CD4-positive, CD25-positive, alpha-beta regulatory T cell (primary cell): ENCODE measurements at regions not wholly inside any gene's neighbourhood (a gene's known extent, or its start where the extent isn't known, plus 50 kb on each side); places are given as distances from the start of the nearest gene placed in this dataset.

Experiments
- ATAC-seq, 2 donors: fragments of 150-1000 bp; cut with Tn5 transposase; one replicate each; pipeline ENCODE4 v1.10.0; 2021; ENCODE audit warnings: low read depth in 2 of 2, moderate number of reproducible peaks in 2 of 2, moderate library complexity in 1 of 2
- DNase-seq, 3 donors: peaks; one replicate each; pipeline versions ENCODE4 v3.0.0 to v3.0.0-alpha.2; 2012 to 2022; ENCODE audit warnings: mixed read lengths in 1 of 3
- H3K27ac ChIP-seq: one replicate; pipeline ENCODE4 v1.7.0; 2013; ENCODE audit warnings: mild to moderate bottlenecking, low read length; ENCODE audit not compliant: insufficient read depth, poor library complexity, severe bottlenecking
- H3K27me3 ChIP-seq: one replicate; pipeline ENCODE4 v1.7.0; 2013; ENCODE audit warnings: low read length; ENCODE audit not compliant: control insufficient read depth, insufficient read depth
- H3K36me3 ChIP-seq: one replicate; pipeline ENCODE4 v1.7.0; 2013; ENCODE audit warnings: mild to moderate bottlenecking, low read length, moderate library complexity; ENCODE audit not compliant: control insufficient read depth, insufficient read depth
- H3K4me1 ChIP-seq: 2 replicates; pipeline ENCODE4 v1.7.0; 2013; ENCODE audit warnings: mild to moderate bottlenecking, low read length; ENCODE audit not compliant: insufficient read depth, control insufficient read depth, poor library complexity, severe bottlenecking
- H3K4me3 ChIP-seq: one replicate; pipeline ENCODE4 v1.7.0; 2013; ENCODE audit warnings: low read depth, mild to moderate bottlenecking, low read length, moderate library complexity
- H3K9me3 ChIP-seq, 2 experiments: 1 replicate in 1 of 2; 2 replicates in 1 of 2; pipeline ENCODE4 v1.7.0; 2013; ENCODE audit warnings: low read length in 2 of 2, mild to moderate bottlenecking in 1 of 2, moderate library complexity in 1 of 2; ENCODE audit not compliant: control insufficient read depth in 2 of 2
- H3K27ac Mint-ChIP-seq, 3 donors: one replicate each; pipeline ENCODE4 v1.8.0; 2020 to 2022; ENCODE audit warnings: mild to moderate bottlenecking in 3 of 3, mixed read lengths in 3 of 3, moderate library complexity in 2 of 3
- H3K27me3 Mint-ChIP-seq: one replicate; pipeline ENCODE4 v1.8.0; 2022; ENCODE audit warnings: mild to moderate bottlenecking, mixed read lengths
- H3K36me3 Mint-ChIP-seq: one replicate; pipeline ENCODE4 v1.8.0; 2020; ENCODE audit warnings: mixed read lengths
- H3K4me1 Mint-ChIP-seq, 4 donors: one replicate each; pipeline ENCODE4 v1.8.0; 2020 to 2022; ENCODE audit warnings: mixed read lengths in 4 of 4, mild to moderate bottlenecking in 1 of 4
- H3K4me3 Mint-ChIP-seq, 4 donors: one replicate each; pipeline ENCODE4 v1.8.0; 2020 to 2022; ENCODE audit warnings: mild to moderate bottlenecking in 4 of 4, mixed read lengths in 4 of 4, moderate library complexity in 3 of 4
- H3K9me3 Mint-ChIP-seq, 7 donors: one replicate each; pipeline ENCODE4 v1.8.0; 2020 to 2022; ENCODE audit warnings: mixed read lengths in 7 of 7, mild to moderate bottlenecking in 3 of 7, moderate library complexity in 2 of 7

- Mint-ChIP-seq H3K27ac (no peak overlapping the region), H3K9me3 (no peaks in the 10 kb centered on the region), H3K4me1 (no peaks in the 10 kb centered on the region), H3K4me3 (no peak overlapping the region), H3K27me3 (peaks cover 11% of the 10 kb centered on the region), H3K36me3 (peaks cover 3% of the 10 kb centered on the region)
- Histone ChIP-seq H3K27me3 (peaks cover under 1% of the 10 kb centered on the region), H3K9me3 (no peaks in the 10 kb centered on the region), H3K27ac (no peak overlapping the region), H3K4me1 (no peaks in the 10 kb centered on the region), H3K36me3 (no peaks in the 10 kb centered on the region), H3K4me3 (no peak overlapping the region)
- ATAC-seq = no peak
- DNase-seq = no peak
These were observed 219.9 kb downstream of the COG6 start for GRCh38 chr13:39875111-39875987.

GRCh38 chr13:39876258-39876657, 220.8 kb downstream of the COG6 start:
- Mint-ChIP-seq H3K9me3 (peaks cover 0 to 2% (median 0%) of the 10 kb centered on the region in 7 donors), H3K4me3 (no peak overlapping the region), H3K27ac (no peak overlapping the region), H3K4me1 (no peaks in the 10 kb centered on the region), H3K27me3 (peaks cover 4% of the 10 kb centered on the region), H3K36me3 (peaks cover 3% of the 10 kb centered on the region)
- Histone ChIP-seq H3K27ac (no peak overlapping the region), H3K9me3 (no peaks in the 10 kb centered on the region), H3K4me1 (no peaks in the 10 kb centered on the region), H3K36me3 (no peaks in the 10 kb centered on the region), H3K27me3 (peaks cover 7% of the 10 kb centered on the region), H3K4me3 (no peak overlapping the region)
- DNase-seq (no peak), ATAC-seq (no peak)

- ATAC-seq (no peak), DNase-seq (no peak)
- Histone ChIP-seq H3K4me3 (no peak overlapping the region), H3K27ac (no peak overlapping the region), H3K9me3 (peaks cover 0 to under 1% of the 10 kb centered on the region in 2 experiments), H3K36me3 (no peaks in the 10 kb centered on the region), H3K27me3 (peaks cover 7% of the 10 kb centered on the region), H3K4me1 (no peaks in the 10 kb centered on the region)
- Mint-ChIP-seq H3K4me1 (no peaks in the 10 kb centered on the region), H3K27me3 (peaks cover 4% of the 10 kb centered on the region), H3K4me3 (no peak overlapping the region), H3K27ac (peak overlapping the region in 2 of 3 donors; percentile 30 to 45), H3K9me3 (peaks cover 0 to 9% (median 3%) of the 10 kb centered on the region in 7 donors), H3K36me3 (peaks cover 3% of the 10 kb centered on the region)
These were observed 221.7 kb downstream of the COG6 start for GRCh38 chr13:39877134-39877533.

- no peak overlapping the region for H3K27ac ChIP-seq
- Mint-ChIP-seq H3K9me3 (peaks cover 3 to 33% (median 12%) of the 10 kb centered on the region in 7 donors), H3K27ac (peak overlapping the region in 1 of 3 donors; percentile 67), H3K36me3 (peaks cover 9% of the 10 kb centered on the region), H3K4me1 (no peaks in the 10 kb centered on the region), H3K27me3 (peaks cover 8% of the 10 kb centered on the region), H3K4me3 (no peak overlapping the region)
- ATAC-seq = no peak
- H3K4me1 ChIP-seq = no peaks in the 10 kb centered on the region
- no peaks in the 10 kb centered on the region for H3K36me3 ChIP-seq
- DNase-seq = no peak
- no peak overlapping the region for H3K4me3 ChIP-seq
- H3K27me3 ChIP-seq = peaks cover 7% of the 10 kb centered on the region
- peaks cover 19 to 20% of the 10 kb centered on the region in 2 experiments for H3K9me3 ChIP-seq
These were observed 224.0 kb downstream of the COG6 start for GRCh38 chr13:39879286-39880035.

- no peak overlapping the region for H3K27ac ChIP-seq
- H3K9me3 Mint-ChIP-seq = peaks cover 3 to 37% (median 18%) of the 10 kb centered on the region in 7 donors
- ATAC-seq = no peak
These were observed 225.9 kb downstream of the COG6 start for GRCh38 chr13:39881383-39881782.

GRCh38 chr13:39881887-39882286, 226.4 kb downstream of the COG6 start:
- H3K9me3 Mint-ChIP-seq = peaks cover 3 to 37% (median 18%) of the 10 kb centered on the region in 7 donors
- ATAC-seq (no peak), DNase-seq (no peak)
- H3K4me1 ChIP-seq = no peaks in the 10 kb centered on the region
- H3K27me3 ChIP-seq = peaks cover 7% of the 10 kb centered on the region
- no peak overlapping the region for H3K27ac Mint-ChIP-seq
- no peak overlapping the region for H3K4me3 ChIP-seq
- H3K27ac ChIP-seq = no peak overlapping the region
- peaks cover 4% of the 10 kb centered on the region for H3K27me3 Mint-ChIP-seq
- no peak overlapping the region for H3K4me3 Mint-ChIP-seq
- peaks cover 10% of the 10 kb centered on the region for H3K36me3 Mint-ChIP-seq
- no peaks in the 10 kb centered on the region for H3K4me1 Mint-ChIP-seq
- H3K9me3 ChIP-seq = peaks cover 21 to 30% of the 10 kb centered on the region in 2 experiments
- H3K36me3 ChIP-seq = no peaks in the 10 kb centered on the region

More at GRCh38 chr13:39881383-39881782, 225.9 kb downstream of the COG6 start:
- H3K36me3 Mint-ChIP-seq = peaks cover 10% of the 10 kb centered on the region
- no peak overlapping the region for H3K4me3 ChIP-seq
- H3K27me3 Mint-ChIP-seq = peaks cover 6% of the 10 kb centered on the region
- H3K36me3 ChIP-seq = no peaks in the 10 kb centered on the region
- no peak overlapping the region for H3K27ac Mint-ChIP-seq
- H3K4me1 Mint-ChIP-seq = no peaks in the 10 kb centered on the region
- DNase-seq = no peak
- H3K27me3 ChIP-seq = peaks cover 7% of the 10 kb centered on the region
- H3K9me3 ChIP-seq = peaks cover 21 to 30% of the 10 kb centered on the region in 2 experiments
- H3K4me3 Mint-ChIP-seq = no peak overlapping the region
- H3K4me1 ChIP-seq = no peaks in the 10 kb centered on the region

- no peak overlapping the region for H3K27ac Mint-ChIP-seq
- no peaks in the 10 kb centered on the region for H3K4me1 ChIP-seq
- H3K9me3 Mint-ChIP-seq = peaks cover 3 to 37% (median 19%) of the 10 kb centered on the region in 7 donors
- peaks cover 21 to 30% of the 10 kb centered on the region in 2 experiments for H3K9me3 ChIP-seq
- no peaks in the 10 kb centered on the region for H3K4me1 Mint-ChIP-seq
- H3K4me3 Mint-ChIP-seq = no peak overlapping the region
- H3K27ac ChIP-seq = no peak overlapping the region
- DNase-seq = no peak
- H3K4me3 ChIP-seq = no peak overlapping the region
- H3K27me3 ChIP-seq = peaks cover 7% of the 10 kb centered on the region
- peaks cover 4% of the 10 kb centered on the region for H3K27me3 Mint-ChIP-seq
- H3K36me3 ChIP-seq = no peaks in the 10 kb centered on the region
- ATAC-seq = no peak
- peaks cover 7% of the 10 kb centered on the region for H3K36me3 Mint-ChIP-seq
These were observed 228.7 kb downstream of the COG6 start for GRCh38 chr13:39884166-39884565.
